Uterus (tissue), 2 donors: ENCODE measurements at regions not wholly inside any gene's neighbourhood (a gene's known extent, or its start where the extent isn't known, plus 50 kb on each side); places are given as distances from the start of the nearest gene placed in this dataset.

Experiments used
- POLR2A ChIP-seq, 2 donors: fragments of 450-650 bp; IDR thresholded peaks; one replicate each; pipeline ENCODE4 v1.6.1; 2016; ENCODE audit warnings: antibody characterized with exemption in 2 of 2, mild to moderate bottlenecking in 1 of 2, moderate library complexity in 1 of 2
- TF ChIP-seq, protein P1 (sequence below), 4 experiments: fragments of 200-600 bp in 2 of 4; fragments of 450-650 bp in 2 of 4; sonication (generic) in 2 of 4; IDR thresholded peaks; one replicate each; pipeline ENCODE4 v1.5.1; 2016 to 2019; ENCODE audit warnings: antibody characterized with exemption in 4 of 4, mild to moderate bottlenecking in 2 of 4, moderate library complexity in 1 of 4

- TF ChIP-seq POLR2A (IDR thresholded peaks at IDR 0.05): no peak
- TF ChIP-seq, protein P1, sequence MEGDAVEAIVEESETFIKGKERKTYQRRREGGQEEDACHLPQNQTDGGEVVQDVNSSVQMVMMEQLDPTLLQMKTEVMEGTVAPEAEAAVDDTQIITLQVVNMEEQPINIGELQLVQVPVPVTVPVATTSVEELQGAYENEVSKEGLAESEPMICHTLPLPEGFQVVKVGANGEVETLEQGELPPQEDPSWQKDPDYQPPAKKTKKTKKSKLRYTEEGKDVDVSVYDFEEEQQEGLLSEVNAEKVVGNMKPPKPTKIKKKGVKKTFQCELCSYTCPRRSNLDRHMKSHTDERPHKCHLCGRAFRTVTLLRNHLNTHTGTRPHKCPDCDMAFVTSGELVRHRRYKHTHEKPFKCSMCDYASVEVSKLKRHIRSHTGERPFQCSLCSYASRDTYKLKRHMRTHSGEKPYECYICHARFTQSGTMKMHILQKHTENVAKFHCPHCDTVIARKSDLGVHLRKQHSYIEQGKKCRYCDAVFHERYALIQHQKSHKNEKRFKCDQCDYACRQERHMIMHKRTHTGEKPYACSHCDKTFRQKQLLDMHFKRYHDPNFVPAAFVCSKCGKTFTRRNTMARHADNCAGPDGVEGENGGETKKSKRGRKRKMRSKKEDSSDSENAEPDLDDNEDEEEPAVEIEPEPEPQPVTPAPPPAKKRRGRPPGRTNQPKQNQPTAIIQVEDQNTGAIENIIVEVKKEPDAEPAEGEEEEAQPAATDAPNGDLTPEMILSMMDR (IDR thresholded peaks at IDR 0.05): no peak
These were observed 487.1 kb downstream of the TLE1 start for GRCh38 chr9:81202292-81202691.
